Inflammatory macrophage treated with lipopolysaccharide for 4 hours (primary cell): ENCODE measurements at regions not wholly inside any gene's neighbourhood (a gene's known extent, or its start where the extent isn't known, plus 50 kb on each side); places are given as distances from the start of the nearest gene placed in this dataset.
"Not testable (repeated sequence)": the region's sequence is repeated elsewhere in the genome, so short reads cannot be mapped to it uniquely, and the experiment has no call there.

Experiments used
- DNase-seq: peaks from one replicate; pipeline ENCODE4 v3.0.0-alpha.2; 2020

DNA sequence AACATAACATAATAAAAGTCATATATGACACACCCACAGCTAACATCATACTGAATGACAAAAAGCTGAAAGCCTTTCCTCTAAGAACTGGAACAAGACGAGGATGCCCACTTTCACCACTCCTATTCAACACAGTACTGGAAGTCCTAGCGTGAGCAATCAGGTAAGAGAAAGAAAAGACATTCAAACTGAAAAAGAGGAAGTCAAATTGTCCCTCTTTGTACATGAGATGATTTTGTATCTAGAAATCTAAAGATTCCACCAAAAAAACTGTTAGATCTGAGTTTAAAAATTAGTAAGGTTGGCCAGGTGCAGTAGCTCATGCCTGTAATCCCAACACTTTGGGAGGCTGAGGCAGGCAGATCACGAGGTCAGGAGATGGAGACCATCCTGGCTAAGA lies 70.1 kb upstream of the PROKR2 start:
- DNase-seq, result not testable (repeated sequence)

DNA sequence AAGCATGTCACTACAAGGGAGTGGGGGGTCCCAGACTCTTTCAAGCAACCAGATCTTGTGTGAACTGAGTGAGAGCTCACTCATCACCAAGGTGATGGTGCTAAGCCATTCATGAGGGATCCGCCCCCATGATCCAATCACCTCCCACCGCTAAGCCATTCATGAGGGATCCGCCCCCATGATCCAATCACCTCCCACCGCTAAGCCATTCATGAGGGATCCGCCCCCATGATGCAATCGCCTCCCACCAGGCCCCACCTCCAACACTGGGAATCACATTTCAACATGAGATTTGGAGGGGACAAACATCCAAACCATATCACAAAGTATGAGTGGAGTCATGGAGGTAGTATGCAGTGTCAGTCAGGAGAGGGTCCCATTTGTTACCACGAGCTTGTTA lies 64.8 kb upstream of the PROKR2 start:
- not testable (repeated sequence) for DNase-seq

DNA sequence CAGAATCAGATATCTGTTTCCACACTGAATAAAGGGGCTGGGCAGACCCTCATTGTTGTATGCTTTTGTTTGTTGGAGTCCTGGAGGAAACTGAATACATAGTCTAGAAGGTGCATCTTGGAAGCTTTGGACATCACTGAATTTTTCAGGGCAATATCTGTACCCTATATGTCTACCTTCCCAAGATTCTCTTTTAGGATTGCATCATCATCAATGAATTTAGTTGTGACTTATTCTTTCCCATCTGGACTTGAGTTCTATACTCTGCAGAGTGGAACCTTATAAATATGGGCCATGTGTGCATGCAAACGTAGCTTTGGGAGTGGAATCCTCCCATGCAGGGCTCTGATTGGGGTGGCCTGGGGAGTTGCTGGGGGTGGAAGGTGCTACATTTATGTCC lies 60.7 kb upstream of the PROKR2 start:
- DNase-seq, result no peak

DNA sequence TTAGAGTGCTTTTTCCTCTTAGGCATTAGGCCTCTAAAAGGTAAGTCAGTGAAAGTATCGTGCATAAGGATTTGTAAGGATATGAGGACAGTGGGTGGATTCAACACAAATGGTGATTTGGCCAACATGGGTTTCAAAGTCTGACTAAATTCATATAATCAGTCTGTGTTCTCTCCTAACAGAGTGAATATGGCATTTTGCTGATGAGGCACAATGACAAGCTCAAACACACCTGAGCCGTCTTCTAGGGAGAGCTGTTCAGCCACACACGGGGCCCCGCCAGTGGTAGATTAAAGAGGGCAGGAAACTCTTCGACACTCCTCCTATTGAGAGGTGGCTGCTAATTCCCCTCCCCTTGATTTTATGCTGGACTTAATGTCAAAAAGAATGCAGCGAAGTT lies 59.5 kb upstream of the PROKR2 start:
- DNase-seq, result no peak

DNA sequence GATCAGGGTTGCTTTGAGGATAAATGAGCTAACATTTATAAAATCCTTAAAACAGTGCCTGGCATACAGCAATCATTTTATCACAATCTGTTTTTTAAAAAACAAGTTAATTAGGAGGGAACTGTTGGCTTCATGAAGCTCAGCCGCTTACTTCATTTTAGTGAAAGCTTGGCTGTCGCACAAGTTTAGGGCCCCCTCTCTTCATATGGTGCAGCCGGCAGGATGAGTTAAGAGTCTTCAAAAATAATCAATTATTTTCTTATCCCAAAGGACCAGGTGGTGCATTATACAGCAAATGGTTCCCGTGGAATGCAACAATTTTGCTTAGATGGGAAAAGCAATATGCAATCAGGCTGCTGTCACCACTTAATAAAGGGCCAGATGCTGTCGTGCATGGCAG lies 57.4 kb upstream of the PROKR2 start:
- DNase-seq, result no peak

DNA sequence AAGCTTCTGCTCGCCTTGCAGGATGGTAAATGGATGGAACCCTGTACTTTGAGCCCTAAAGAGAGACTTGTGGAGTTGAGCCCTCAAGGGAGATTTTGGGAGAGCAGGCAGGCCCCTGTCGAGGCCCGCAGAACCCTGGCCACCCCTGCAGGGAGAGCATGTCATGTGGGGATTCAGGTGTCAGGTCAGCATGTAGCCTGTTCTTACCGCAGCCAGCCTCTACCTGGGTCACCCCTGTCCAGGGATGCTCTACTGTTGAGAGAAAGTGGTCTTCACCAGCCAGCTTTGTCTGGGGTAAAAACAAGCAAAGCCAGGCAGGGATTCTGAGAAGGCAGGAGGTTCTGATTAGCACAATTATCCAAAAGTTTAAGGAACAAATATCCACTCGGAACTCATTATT lies 55.6 kb upstream of the PROKR2 start:
- DNase-seq, result no peak

DNA sequence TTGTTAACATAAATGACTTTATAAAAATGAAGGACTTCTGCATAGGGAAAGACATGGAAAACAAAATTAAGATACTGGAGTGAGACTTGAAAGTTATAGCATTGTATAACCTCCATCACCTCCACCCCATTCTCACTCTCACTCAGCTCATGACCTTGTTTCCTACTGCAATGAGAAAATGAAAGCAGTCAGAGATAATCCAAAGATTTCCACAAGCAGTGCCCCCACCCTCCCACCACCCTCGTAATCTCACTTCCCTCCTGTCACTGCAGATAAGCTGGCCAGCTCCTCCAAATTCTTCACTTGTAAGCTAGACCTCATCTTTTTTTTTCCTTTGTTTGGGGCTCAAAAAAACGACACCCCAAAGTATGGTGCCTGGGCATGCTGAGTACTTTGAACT lies 52.9 kb upstream of the PROKR2 start:
- peak; percentile 64 for DNase-seq
